ENCODE measurements at regions not wholly inside any gene's neighbourhood (a gene's known extent, or its start where the extent isn't known, plus 50 kb on each side); places are given as distances from the start of the nearest gene placed in this dataset.

DNA sequence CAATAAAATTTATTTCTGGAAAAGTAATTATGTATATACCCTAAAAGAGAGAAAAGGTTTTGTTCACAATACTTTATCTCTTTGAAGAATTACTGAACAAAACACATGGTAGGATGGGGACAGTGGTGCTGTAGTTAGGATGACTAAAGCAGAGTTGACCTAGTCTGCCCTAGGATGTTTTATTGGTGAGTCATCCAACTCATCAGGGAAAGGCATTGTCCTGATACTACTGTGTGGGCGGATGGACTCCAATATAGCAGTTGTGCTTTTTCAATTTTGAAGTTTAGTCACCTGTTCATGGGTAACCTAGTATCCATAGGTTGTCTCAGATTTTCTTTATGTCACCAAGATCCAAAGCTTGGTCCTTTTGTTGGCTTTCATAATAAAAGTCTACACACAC is 53.3 kb upstream of the EYS start:
- Histone ChIP-seq H3K9me3 (ENCODE audit: control insufficient read depth in 5 of 5, low read length in 5 of 5) (no peaks in the 10 kb centered on the region), H3K27ac (ENCODE audit: low read depth, low read length) (no peak overlapping the region), H3K4me1 (ENCODE audit: control insufficient read depth in 5 of 5, insufficient read depth in 5 of 5, low read length in 5 of 5) (no peaks in the 10 kb centered on the region), H3K9ac (ENCODE audit: low read length in 5 of 5) (no peak overlapping the region), H3K36me3 (ENCODE audit: control insufficient read depth in 5 of 5, insufficient read depth in 5 of 5, low read length in 5 of 5) (no peaks in the 10 kb centered on the region), H3K27me3 (ENCODE audit: control insufficient read depth in 5 of 5, insufficient read depth in 4 of 5, low read length in 5 of 5) (no peaks in the 10 kb centered on the region), H3K4me3 (ENCODE audit: low read depth in 1 of 5, low read length in 5 of 5) (no peak overlapping the region)

Data from subcutaneous abdominal adipose tissue (tissue), 5 donors.